HG02852 (cell line): ENCODE measurements at regions not wholly inside any gene's neighbourhood (a gene's known extent, or its start where the extent isn't known, plus 50 kb on each side); places are given as distances from the start of the nearest gene placed in this dataset.
"Not testable (repeated sequence)": the region's sequence is repeated elsewhere in the genome, so short reads cannot be mapped to it uniquely, and the experiment has no call there.

Experiments
- ATAC-seq: cut with Tn5 transposase; IDR thresholded peaks from one replicate; pipeline ENCODE4 v1.9.1; 2021; ENCODE audit warnings: mild to moderate bottlenecking, moderate library complexity; ENCODE audit not compliant: unreplicated experiment

GRCh38 chr4:42824278-42824977, 68.1 kb upstream of the GRXCR1 start:
- no peak for ATAC-seq

DNA sequence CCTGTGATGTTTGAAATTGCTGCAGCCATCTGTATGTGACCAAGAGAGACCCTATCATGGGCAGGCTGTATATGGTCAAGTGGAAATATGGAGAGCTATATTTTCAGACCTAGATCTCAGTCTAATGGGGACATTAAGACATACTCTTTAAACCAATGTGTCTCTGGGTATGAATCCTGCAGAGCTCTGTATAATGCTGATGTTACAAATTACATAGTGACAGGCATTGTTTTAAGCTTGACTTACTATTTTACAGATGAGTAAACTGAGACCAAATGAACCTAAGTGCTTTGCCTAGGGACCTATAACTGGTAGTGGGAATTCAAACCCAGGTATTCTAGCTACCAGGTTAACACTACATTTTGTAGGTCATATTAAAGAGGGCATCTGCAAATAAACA, 71.3 kb upstream of the GRXCR1 start:
- ATAC-seq: no peak

DNA sequence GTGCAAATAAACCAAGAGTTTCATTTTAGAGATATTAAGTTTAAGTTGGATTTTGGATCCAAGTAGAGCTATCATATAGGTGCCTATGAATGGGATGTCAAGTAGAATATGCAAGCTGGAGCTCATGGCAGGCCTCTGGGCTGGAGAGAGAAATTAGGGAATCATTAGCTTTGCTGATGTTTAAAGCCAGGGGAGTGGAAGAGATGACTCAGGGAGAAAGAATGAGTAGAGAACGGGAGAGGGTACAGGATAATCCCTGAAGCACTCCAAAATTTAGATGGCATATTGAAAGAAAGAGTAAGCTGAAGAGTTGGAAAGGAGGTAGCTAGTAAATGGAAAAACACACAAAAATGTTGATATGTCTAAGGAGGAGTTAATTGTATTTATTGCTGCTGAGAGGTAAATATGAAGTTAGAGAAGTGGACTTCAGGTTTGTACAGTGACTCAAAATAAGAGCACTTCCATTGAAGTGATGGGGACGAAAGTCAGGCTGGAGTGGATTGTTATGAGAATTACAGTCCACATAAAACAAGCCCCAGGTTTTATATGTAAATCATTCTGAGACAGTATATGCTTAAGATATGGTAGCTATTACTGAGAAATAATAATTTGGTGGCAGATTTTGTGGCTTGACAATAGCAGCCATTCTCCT, 72.5 kb upstream of the GRXCR1 start:
- ATAC-seq: no peak

- no peak for ATAC-seq
These were observed 74.6 kb upstream of the GRXCR1 start for GRCh38 chr4:42817913-42818312.

- no peak for ATAC-seq
These were observed 75.6 kb upstream of the GRXCR1 start for GRCh38 chr4:42816880-42817400.

DNA sequence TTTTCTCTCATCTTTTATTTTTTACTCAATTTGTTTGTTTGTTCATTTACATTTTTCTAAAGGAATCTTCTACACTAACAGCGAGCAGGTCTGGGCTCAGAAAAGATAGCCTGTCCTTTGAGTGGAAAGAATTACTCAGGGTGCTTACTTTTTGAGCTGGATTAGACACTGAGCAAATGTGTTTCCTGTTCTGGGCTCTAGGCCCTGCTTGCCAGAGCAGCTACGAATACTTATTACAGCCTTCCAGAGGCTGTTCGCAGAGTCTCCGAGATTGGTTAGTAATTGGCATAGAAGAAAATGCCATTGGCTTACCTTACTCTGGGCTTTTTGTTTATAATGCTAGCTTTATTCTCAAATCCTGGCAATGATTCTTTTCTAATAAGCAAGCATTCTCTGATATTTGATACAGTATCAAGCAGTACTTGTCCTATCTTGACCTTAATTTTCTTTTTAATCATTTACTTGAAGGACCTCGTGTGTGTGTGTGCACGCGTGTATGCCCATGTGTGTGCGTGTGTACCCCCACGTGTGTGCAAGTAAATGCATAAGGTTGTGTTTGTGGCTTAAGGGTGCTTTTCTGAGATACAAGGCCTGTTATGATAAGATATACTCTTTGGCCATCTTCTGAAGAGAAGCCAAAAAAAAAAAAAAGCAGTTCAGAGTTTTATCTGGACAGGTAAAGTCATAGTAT, 76.2 kb upstream of the GRXCR1 start:
- ATAC-seq: no peak

DNA sequence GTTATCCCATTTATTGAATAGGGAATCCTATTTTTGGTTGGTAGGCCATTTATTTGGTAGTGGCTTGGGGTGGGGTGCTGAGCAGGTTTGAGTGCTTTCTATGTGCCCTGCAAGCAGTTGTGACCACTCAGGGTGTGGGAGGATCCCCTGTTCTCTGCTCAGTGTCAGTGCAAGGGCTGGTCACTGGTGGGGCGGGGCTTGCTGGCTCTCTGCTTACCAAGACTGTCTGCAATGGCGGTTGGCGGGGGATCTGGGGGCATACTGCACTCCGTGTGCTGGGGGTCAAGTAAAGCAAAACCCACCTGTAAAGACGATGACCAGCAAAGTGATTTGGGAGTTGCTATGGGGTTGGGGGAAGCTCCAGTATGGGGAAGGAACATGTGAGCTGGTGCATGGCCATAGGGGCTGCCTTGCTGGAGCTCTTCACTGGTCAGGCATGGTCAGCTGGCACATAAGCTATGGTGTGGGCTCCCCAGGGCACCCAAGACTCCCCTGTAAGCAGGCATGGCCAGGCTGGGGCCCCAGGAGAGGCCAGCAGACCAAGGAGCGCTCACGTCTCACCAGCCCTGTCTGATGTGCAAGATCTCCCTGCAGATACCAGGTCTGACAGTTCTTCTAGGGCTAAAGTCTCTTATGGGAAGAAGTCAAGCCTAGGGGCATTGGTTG, 83.0 kb upstream of the GRXCR1 start:
- ATAC-seq: no peak

- no peak for ATAC-seq
These were observed 86.1 kb upstream of the GRXCR1 start for GRCh38 chr4:42806303-42806835.

DNA sequence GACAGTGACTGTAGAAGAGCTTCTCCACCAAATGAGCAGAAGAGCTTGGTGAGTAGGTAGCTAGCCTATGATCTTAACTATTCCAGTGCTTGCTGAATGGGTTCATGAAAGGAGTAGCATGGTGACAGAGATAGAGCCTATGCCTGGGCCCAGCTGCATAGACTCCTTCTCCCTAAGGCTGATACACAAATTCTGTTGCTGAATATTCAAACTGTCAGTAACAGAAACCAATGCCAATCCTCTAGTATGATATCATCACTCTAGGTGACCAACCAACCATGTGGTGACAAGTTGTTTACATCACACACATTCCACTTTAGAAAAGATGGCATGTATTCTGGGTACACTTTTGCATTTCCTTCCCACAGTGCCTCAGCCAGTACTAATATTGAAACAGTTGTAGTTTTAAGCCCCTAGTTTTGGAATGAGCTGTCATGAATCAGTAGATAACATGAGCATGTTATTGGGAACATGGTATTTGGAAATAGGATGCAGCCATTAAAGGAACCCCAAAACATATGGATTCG, 103.4 kb upstream of the GRXCR1 start:
- no peak for ATAC-seq

DNA sequence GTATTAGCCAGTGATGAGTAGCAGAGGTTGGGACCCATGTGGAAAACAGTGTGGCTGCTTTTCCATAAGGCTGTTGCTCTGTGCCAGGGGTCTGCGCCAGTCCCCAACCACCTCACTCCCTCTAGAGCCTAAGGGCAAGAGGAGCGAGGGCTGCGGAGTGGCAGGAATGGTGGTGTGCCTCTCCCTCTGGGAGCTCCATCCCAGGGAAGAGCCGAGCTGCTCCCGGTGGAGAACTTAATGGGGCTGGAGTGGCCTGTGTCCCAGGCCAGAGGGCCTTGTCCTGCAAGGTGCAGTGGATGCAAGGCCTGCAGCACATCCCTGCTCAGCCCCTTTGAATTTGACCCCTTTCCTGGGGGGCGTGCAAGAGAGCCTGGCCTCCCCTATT, 105.4 kb upstream of the GRXCR1 start:
- no peak for ATAC-seq

GRCh38 chr4:42786350-42787078, 106.0 kb upstream of the GRXCR1 start:
- ATAC-seq: no peak

DNA sequence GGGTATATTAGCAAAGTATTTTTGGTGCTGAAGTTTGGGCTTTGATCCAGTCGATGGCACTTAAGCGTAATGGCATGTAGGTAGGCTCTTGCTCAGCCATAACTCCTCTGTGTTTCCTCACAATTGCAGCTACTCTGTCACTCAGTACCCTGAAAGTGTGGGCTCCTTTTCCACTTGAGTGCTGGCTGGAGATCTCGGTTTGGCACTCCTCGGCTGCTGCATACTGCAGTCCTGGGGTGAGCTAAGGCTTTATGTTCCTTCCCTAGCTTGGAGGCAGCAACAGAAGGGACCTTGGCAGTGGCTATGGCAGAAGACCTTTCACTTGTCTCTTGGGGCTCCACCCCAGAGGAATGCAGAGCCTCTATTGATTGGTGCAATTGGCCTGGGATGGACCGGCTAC, 106.7 kb upstream of the GRXCR1 start:
- ATAC-seq: no peak

DNA sequence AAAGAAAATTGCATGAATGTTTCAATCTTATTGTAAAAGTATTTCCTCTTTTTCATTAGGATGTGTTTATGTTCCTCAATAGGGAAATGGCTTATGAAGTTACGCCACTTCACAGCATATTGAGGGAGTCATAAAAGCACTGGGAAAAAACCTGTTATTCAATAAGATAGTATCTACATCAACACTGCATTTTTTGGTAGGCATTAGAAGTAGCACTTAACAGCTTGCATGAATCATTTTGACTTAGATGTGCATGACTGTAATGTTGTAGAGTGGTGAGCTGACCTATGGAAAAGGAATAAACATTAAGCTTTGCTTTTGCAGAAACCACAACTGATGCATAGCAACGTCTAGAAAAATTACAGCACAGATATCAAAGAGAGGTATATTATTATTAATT, 111.2 kb upstream of the GRXCR1 start:
- ATAC-seq: no peak

DNA sequence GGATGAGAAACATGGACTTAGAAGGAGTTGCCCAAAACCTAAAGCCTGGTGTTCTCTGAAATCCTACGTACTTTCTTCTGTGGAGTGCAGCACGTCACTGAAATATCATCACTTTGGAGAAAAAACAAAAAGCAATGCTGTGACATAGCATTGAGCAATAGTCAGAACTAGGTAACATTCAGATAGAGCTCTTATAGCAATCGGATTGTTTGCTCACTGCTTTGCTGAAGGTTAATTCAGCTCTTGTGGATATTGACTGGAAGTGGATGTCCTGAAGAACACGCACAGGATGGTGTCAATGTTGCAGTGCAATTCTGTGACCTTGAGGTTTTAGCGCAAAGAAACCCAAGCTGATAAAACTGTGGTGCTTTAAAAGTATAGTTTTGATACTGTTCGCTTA, 114.2 kb upstream of the GRXCR1 start:
- ATAC-seq: no peak

DNA sequence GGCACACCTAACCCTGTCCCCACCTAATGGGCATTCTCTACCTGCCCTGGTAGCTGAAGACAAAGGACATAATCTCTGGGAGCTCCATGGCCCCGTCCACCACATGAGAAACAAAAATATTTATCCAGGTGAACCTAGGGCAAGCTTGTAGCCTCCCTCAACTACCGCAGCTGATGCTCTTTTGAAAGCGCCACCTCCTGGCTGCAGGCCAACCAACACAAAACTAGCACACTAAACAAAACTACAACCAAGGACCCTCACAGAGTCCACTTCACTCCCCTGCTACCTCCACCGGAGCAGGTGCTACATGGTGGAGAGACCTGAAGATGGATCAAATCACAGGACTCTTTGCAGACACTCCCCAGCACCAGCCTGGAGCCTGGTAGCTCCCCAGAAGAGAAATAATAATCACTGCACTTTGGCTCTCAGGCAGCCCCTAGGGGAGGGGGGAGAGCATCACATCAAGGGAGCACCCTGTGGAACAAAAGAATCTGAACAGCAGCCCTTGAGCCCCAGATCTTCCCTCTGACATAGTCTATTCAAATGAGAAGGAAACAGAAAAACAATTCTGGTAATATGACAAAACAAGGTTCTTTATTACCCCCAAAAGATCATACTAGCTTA, 111.3 kb upstream of the ATP8A1 start:
- ATAC-seq: no peak

DNA sequence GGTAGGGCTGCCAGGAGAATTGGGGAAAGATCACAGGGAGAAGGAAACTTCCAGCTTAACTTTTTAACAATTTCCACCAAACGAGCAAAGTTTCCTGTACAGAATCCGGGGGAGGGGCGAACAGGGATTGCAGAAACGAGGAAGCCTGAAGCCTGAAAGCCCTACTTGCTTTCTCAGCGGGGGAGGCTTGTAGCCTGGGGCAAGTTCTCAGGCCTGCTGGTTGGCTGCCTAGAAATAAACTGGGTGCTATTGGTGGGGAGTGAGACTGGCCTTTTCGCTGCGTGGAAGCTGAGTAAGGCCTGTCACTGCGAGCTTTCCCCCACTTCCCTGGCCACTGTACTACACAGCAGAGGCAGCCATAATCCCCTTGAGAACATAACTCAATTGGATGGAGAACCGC, 110.8 kb upstream of the ATP8A1 start:
- no peak for ATAC-seq

DNA sequence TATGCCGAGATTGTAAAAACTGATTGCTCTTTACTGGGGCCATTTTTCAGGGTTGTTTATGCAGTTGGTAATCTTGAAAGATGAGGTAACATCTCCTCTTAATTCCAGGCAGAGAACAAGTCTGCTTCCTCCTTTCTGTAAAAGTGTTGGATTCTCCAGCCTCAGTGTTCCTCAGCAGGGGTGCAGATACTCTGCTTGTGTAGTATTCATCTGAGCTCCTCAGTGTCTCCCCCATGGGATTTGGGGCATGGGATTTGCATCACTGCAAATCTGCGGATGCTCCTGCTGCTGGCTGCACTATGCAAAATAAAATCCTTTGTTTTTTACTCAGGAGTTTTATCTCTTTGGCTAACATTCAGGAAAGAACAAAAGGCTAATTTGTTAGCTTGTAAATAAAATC, 104.9 kb upstream of the ATP8A1 start:
- ATAC-seq: no peak

- not testable (repeated sequence) for ATAC-seq
These were observed 98.1 kb upstream of the ATP8A1 start for GRCh38 chr4:42754965-42755364.

DNA sequence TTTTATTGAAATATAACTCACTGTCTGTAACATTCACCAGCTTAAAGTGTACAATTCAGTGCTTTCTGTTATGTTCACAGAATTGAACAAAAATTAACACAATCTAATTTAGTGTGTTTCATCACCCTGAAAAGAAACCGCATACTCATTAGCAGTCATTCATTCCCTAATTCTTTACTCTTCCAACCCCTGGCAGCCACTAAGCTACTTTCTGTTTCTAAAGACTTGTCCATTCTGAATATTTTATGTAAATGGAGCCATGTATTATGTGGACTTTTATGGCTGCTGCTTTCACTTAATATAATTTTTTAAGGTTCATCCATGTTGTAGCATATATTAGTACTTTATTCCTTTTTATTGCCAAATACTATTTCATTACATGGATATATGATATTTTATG, 94.7 kb upstream of the ATP8A1 start:
- no peak for ATAC-seq

- no peak for ATAC-seq
These were observed 94.0 kb upstream of the ATP8A1 start for GRCh38 chr4:42750856-42751255.
